ENCODE measurements at regions not wholly inside any gene's neighbourhood (a gene's known extent, or its start where the extent isn't known, plus 50 kb on each side); places are given as distances from the start of the nearest gene placed in this dataset.

DNA sequence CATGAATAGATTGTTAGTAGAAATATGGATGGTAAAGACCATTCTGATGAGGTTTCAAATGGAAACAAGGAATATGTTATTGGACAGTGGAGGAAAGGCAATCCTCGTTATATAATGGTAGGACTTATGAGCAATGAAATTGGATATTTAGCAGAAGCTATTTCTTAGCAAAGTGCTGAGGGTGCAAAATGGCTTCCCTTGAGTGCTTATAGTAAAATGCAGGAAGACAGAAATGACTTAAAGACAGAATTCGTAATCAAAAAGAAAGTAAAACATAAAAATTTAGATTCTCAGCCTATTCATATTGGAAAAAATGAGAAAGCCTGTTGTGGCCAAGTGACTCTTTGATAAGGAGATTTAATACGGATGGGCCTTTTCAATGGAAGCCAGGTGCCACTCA, 102.1 kb upstream of the ADRA1B start:
- H3K4me1 ChIP-seq (ENCODE audit: control insufficient read depth, low read depth, low read length) = no peaks in the 10 kb centered on the region
- no peak overlapping the region for H3K18ac ChIP-seq (ENCODE audit: low read length)
- H3K79me1 ChIP-seq (ENCODE audit: low read length) = no peaks in the 10 kb centered on the region
- no peak overlapping the region for H3K27ac ChIP-seq (ENCODE audit: low read depth, low read length)
- H3K36me3 ChIP-seq (ENCODE audit: control insufficient read depth, insufficient read depth, low read length) = no peaks in the 10 kb centered on the region
- no peak overlapping the region for H2BK120ac ChIP-seq (ENCODE audit: low read depth, low read length)
- no peak overlapping the region for H3K4me2 ChIP-seq (ENCODE audit: low read length)
- H2AK5ac ChIP-seq (ENCODE audit: low read length) = no peak overlapping the region
- H3K27me3 ChIP-seq (ENCODE audit: insufficient read depth, low read length, poor library complexity) = no peaks in the 10 kb centered on the region
- no peak for DNase-seq
- H2BK5ac ChIP-seq (ENCODE audit: low read length) = no peak overlapping the region
- H3K79me2 ChIP-seq (ENCODE audit: control insufficient read depth, insufficient read depth, low read length) = no peaks in the 10 kb centered on the region
- H3K56ac ChIP-seq (ENCODE audit: low read length) = no peak overlapping the region
- no peak overlapping the region for H4K8ac ChIP-seq (ENCODE audit: low read depth, low read length)
- no peak overlapping the region for H3K9ac ChIP-seq (ENCODE audit: low read length)
- no peak overlapping the region for H3K4ac ChIP-seq (ENCODE audit: low read depth, low read length)
- no peak overlapping the region for H3K4me3 ChIP-seq (ENCODE audit: low read length)
- no CpG with 5 or more reads among the region's 3 CpGs for WGBS (ENCODE audit: extremely low coverage, insufficient coverage, low lambda C conversion rate)
- H4K5ac ChIP-seq (ENCODE audit: low read length) = no peak overlapping the region
- no peak overlapping the region for H2BK15ac ChIP-seq (replicated peaks; ENCODE audit: low read depth)
- no peak overlapping the region for H3K23ac ChIP-seq (ENCODE audit: low read length)

- Histone ChIP-seq H2BK5ac (ENCODE audit: low read length) (no peak overlapping the region), H2BK120ac (ENCODE audit: low read depth, low read length) (no peak overlapping the region), H3K18ac (ENCODE audit: low read length) (no peak overlapping the region), H3K27ac (ENCODE audit: low read depth, low read length) (no peak overlapping the region), H4K5ac (ENCODE audit: low read length) (no peak overlapping the region), H3K27me3 (ENCODE audit: insufficient read depth, low read length, poor library complexity) (no peaks in the 10 kb centered on the region), H3K4me3 (ENCODE audit: low read length) (no peak overlapping the region), H4K8ac (ENCODE audit: low read depth, low read length) (no peak overlapping the region), H3K56ac (ENCODE audit: low read length) (no peak overlapping the region), H3K79me1 (ENCODE audit: low read length) (no peaks in the 10 kb centered on the region), H3K4me2 (ENCODE audit: low read length) (no peak overlapping the region), H3K4me1 (ENCODE audit: control insufficient read depth, low read depth, low read length) (no peaks in the 10 kb centered on the region), H3K9ac (ENCODE audit: low read length) (no peak overlapping the region), H3K4ac (ENCODE audit: low read depth, low read length) (no peak overlapping the region), H2BK15ac (replicated peaks; ENCODE audit: low read depth) (no peak overlapping the region), H3K79me2 (ENCODE audit: control insufficient read depth, insufficient read depth, low read length) (no peaks in the 10 kb centered on the region), H2AK5ac (ENCODE audit: low read length) (no peak overlapping the region), H3K36me3 (ENCODE audit: control insufficient read depth, insufficient read depth, low read length) (no peaks in the 10 kb centered on the region), H3K23ac (ENCODE audit: low read length) (no peak overlapping the region)
- WGBS (ENCODE audit: extremely low coverage, insufficient coverage, low lambda C conversion rate) = no CpG with 5 or more reads among the region's 4 CpGs
- no peak for DNase-seq
Measured at GRCh38 chr5:159814805-159815585, 101.3 kb upstream of the ADRA1B start.

DNA sequence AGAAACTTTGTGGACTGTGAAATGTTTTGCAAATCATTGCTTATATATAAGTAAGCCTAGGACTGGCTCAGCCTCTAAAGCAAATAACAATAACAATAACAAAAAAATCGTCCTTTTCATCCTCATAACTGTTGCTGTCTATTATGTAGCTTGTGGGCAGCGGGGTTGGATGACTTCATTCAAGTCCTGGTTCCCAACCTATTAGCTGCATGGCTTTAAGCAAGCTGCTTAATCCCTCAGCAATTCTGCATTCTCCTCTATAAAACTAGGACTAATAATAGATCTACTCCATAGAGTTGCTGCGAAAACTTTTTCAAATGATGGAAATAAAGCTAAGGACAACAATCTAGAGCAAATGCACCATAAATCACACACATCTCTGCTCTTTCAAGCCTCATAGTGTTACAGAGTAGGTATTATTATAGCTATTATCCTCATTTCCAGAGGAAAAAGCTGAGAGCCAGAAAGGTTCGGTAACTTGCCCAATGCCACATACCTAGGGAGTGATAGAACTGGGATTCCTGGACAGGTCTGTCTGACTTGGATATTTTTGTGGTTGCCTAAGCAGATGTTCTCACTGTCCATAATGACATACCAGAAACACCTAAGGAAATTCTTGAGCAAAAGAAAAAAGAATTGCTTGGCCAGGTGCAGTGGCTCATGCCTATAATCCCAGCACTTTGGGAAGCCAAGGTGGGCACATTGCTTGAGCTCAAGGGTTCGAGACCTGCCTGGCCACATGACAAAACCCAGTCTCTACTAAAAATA, 98.8 kb upstream of the ADRA1B start:
- Histone ChIP-seq H2BK5ac (ENCODE audit: low read length) (no peak overlapping the region), H2BK120ac (ENCODE audit: low read depth, low read length) (no peak overlapping the region), H4K5ac (ENCODE audit: low read length) (no peak overlapping the region), H3K27me3 (ENCODE audit: insufficient read depth, low read length, poor library complexity) (no peaks in the 10 kb centered on the region), H3K79me1 (ENCODE audit: low read length) (no peaks in the 10 kb centered on the region), H3K79me2 (ENCODE audit: control insufficient read depth, insufficient read depth, low read length) (no peaks in the 10 kb centered on the region), H4K8ac (ENCODE audit: low read depth, low read length) (no peak overlapping the region), H3K36me3 (ENCODE audit: control insufficient read depth, insufficient read depth, low read length) (no peaks in the 10 kb centered on the region), H3K4me1 (ENCODE audit: control insufficient read depth, low read depth, low read length) (no peaks in the 10 kb centered on the region), H3K4me2 (ENCODE audit: low read length) (no peak overlapping the region), H3K23ac (ENCODE audit: low read length) (no peak overlapping the region), H3K4me3 (ENCODE audit: low read length) (no peak overlapping the region), H3K56ac (ENCODE audit: low read length) (no peak overlapping the region), H2BK15ac (replicated peaks; ENCODE audit: low read depth) (no peak overlapping the region), H2AK5ac (ENCODE audit: low read length) (no peak overlapping the region), H3K4ac (ENCODE audit: low read depth, low read length) (no peak overlapping the region), H3K27ac (ENCODE audit: low read depth, low read length) (no peak overlapping the region), H3K18ac (ENCODE audit: low read length) (no peak overlapping the region), H3K9ac (ENCODE audit: low read length) (no peak overlapping the region)
- no CpG with 5 or more reads among the region's 5 CpGs for WGBS (ENCODE audit: extremely low coverage, insufficient coverage, low lambda C conversion rate)
- DNase-seq = no peak

DNA sequence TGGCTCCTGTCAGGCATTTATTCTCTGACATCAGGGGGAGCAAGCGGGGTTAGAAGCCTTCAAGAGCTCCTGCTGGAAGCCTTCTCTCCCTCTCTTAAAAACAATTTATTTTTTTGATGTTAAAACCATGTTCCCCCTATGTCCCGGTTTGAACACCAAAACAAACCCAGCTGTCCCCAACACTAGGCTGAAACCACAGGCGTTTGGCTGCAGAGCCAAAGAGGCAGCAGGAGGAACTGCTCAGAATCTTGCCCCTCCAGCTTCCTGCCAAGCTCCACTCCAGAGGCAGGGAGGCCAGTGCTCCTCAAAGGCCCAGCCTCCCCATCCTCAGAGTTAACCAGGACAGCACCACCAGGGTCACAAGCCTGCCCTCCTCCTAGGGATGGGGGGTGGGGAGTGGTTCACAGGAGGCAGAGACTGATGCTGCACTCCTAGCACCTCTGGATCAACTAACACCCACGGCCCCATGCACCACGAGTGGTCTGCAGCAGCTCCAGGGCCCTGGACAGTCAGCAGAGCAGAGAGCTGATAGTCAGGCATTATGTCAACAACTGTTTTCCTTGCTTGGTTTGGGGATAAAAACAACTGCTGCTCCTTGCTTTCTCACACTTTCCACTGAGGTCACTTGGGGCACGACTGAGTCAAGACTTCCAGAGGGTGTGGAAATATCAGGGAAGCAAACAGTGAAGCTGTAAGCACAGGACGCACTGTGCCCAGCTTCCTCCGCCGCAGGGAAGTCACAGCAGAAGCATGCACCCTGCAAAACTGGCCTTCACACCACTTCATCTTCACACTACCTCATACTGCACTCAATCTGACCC, 96.5 kb upstream of the ADRA1B start:
- H2AK5ac ChIP-seq (ENCODE audit: low read length) = no peak overlapping the region
- H3K27ac ChIP-seq (ENCODE audit: low read depth, low read length) = no peak overlapping the region
- peak overlapping the region; percentile 26 for H3K23ac ChIP-seq (ENCODE audit: low read length)
- no peak for DNase-seq
- no peak overlapping the region for H3K4me2 ChIP-seq (ENCODE audit: low read length)
- no peak overlapping the region for H3K18ac ChIP-seq (ENCODE audit: low read length)
- no peaks in the 10 kb centered on the region for H3K36me3 ChIP-seq (ENCODE audit: control insufficient read depth, insufficient read depth, low read length)
- H3K79me2 ChIP-seq (ENCODE audit: control insufficient read depth, insufficient read depth, low read length) = no peaks in the 10 kb centered on the region
- H3K4me1 ChIP-seq (ENCODE audit: control insufficient read depth, low read depth, low read length) = no peaks in the 10 kb centered on the region
- no peak overlapping the region for H4K8ac ChIP-seq (ENCODE audit: low read depth, low read length)
- no CpG with 5 or more reads among the region's 9 CpGs for WGBS (ENCODE audit: extremely low coverage, insufficient coverage, low lambda C conversion rate)
- no peak overlapping the region for H2BK5ac ChIP-seq (ENCODE audit: low read length)
- no peak overlapping the region for H3K56ac ChIP-seq (ENCODE audit: low read length)
- no peaks in the 10 kb centered on the region for H3K79me1 ChIP-seq (ENCODE audit: low read length)
- H3K4me3 ChIP-seq (ENCODE audit: low read length) = no peak overlapping the region
- H2BK15ac ChIP-seq (replicated peaks; ENCODE audit: low read depth) = no peak overlapping the region
- H2BK120ac ChIP-seq (ENCODE audit: low read depth, low read length) = no peak overlapping the region
- no peaks in the 10 kb centered on the region for H3K27me3 ChIP-seq (ENCODE audit: insufficient read depth, low read length, poor library complexity)
- no peak overlapping the region for H4K5ac ChIP-seq (ENCODE audit: low read length)
- no peak overlapping the region for H3K9ac ChIP-seq (ENCODE audit: low read length)
- no peak overlapping the region for H3K4ac ChIP-seq (ENCODE audit: low read depth, low read length)

DNA sequence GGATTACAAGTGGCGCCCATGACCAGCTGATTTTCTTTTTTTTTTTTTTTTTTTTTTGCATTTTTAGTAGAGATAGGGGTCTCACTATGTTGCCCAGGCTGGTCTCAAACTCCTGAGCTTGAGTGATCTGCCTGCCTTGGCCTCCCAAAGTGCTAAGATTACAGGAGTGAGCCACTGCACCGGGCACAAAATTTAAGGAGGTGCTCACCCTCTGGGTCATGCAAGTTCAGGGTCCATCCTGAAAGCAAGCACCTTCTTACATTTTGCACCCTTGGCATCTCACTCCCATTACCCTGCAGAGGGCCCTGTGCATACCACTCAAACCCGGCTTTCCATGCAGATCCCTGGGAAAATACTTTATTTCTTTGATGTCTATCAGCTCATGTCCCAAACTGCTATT, 95.6 kb upstream of the ADRA1B start:
- no CpG with 5 or more reads among the region's 3 CpGs for WGBS (ENCODE audit: extremely low coverage, insufficient coverage, low lambda C conversion rate)
- no peak overlapping the region for H4K5ac ChIP-seq (ENCODE audit: low read length)
- no peak overlapping the region for H3K23ac ChIP-seq (ENCODE audit: low read length)
- no peak overlapping the region for H2AK5ac ChIP-seq (ENCODE audit: low read length)
- no peak overlapping the region for H3K18ac ChIP-seq (ENCODE audit: low read length)
- no peak overlapping the region for H3K4ac ChIP-seq (ENCODE audit: low read depth, low read length)
- DNase-seq = no peak
- no peaks in the 10 kb centered on the region for H3K27me3 ChIP-seq (ENCODE audit: insufficient read depth, low read length, poor library complexity)
- no peak overlapping the region for H3K27ac ChIP-seq (ENCODE audit: low read depth, low read length)
- no peak overlapping the region for H3K4me3 ChIP-seq (ENCODE audit: low read length)
- no peak overlapping the region for H4K8ac ChIP-seq (ENCODE audit: low read depth, low read length)
- no peak overlapping the region for H2BK120ac ChIP-seq (ENCODE audit: low read depth, low read length)
- no peaks in the 10 kb centered on the region for H3K79me2 ChIP-seq (ENCODE audit: control insufficient read depth, insufficient read depth, low read length)
- H3K9ac ChIP-seq (ENCODE audit: low read length) = no peak overlapping the region
- H3K79me1 ChIP-seq (ENCODE audit: low read length) = no peaks in the 10 kb centered on the region
- no peak overlapping the region for H3K4me2 ChIP-seq (ENCODE audit: low read length)
- H3K56ac ChIP-seq (ENCODE audit: low read length) = no peak overlapping the region
- no peaks in the 10 kb centered on the region for H3K4me1 ChIP-seq (ENCODE audit: control insufficient read depth, low read depth, low read length)
- no peak overlapping the region for H2BK5ac ChIP-seq (ENCODE audit: low read length)
- no peak overlapping the region for H2BK15ac ChIP-seq (replicated peaks; ENCODE audit: low read depth)
- no peaks in the 10 kb centered on the region for H3K36me3 ChIP-seq (ENCODE audit: control insufficient read depth, insufficient read depth, low read length)
